ENCODE measurements at regions not wholly inside any gene's neighbourhood (a gene's known extent, or its start where the extent isn't known, plus 50 kb on each side); places are given as distances from the start of the nearest gene placed in this dataset.

- TF ChIP-seq EZH2 (conservative IDR thresholded peaks at IDR 0.05; ENCODE audit: low read depth, low read length) (no peak), ZNF280D (CRISPR knock-in tag; IDR thresholded peaks at IDR 0.05) (no peak)
Observed at GRCh38 chr12:45503899-45504298, 225.6 kb upstream of the ARID2 start.
